ENCODE measurements at regions not wholly inside any gene's neighbourhood (a gene's known extent, or its start where the extent isn't known, plus 50 kb on each side); places are given as distances from the start of the nearest gene placed in this dataset.

- peaks cover 28% of the 10 kb centered on the region for H3K36me3 Mint-ChIP-seq (ENCODE audit: low read depth)
- no peak overlapping the region for H3K27ac Mint-ChIP-seq
- peaks cover 15% of the 10 kb centered on the region for H3K4me1 Mint-ChIP-seq
- TF ChIP-seq CTCF (IDR thresholded peaks at IDR 0.05; ENCODE audit: unreplicated experiment in 3 of 3): no peak
- H3K9me3 Mint-ChIP-seq: peaks cover 50% of the 10 kb centered on the region
- H3K4me3 Mint-ChIP-seq: no peak overlapping the region
- no peaks in the 10 kb centered on the region for H3K27me3 Mint-ChIP-seq (ENCODE audit: low read depth)
Observed at GRCh38 chr15:36079021-36079420, 500.4 kb upstream of the CDIN1 start.

GRCh38 chr15:36080759-36081158 is 498.7 kb upstream of the CDIN1 start:
- peaks cover 62% of the 10 kb centered on the region for H3K9me3 Mint-ChIP-seq
- TF ChIP-seq CTCF (IDR thresholded peaks at IDR 0.05; ENCODE audit: unreplicated experiment in 3 of 3): no peak
- H3K4me3 Mint-ChIP-seq: no peak overlapping the region
- no peak overlapping the region for H3K27ac Mint-ChIP-seq
- peaks cover 28% of the 10 kb centered on the region for H3K36me3 Mint-ChIP-seq (ENCODE audit: low read depth)
- H3K4me1 Mint-ChIP-seq: peaks cover 4% of the 10 kb centered on the region
- no peaks in the 10 kb centered on the region for H3K27me3 Mint-ChIP-seq (ENCODE audit: low read depth)

GRCh38 chr15:36090286-36090946 is 489.0 kb upstream of the CDIN1 start:
- no peaks in the 10 kb centered on the region for H3K4me1 Mint-ChIP-seq
- no peaks in the 10 kb centered on the region for H3K27me3 Mint-ChIP-seq (ENCODE audit: low read depth)
- TF ChIP-seq CTCF (IDR thresholded peaks at IDR 0.05; ENCODE audit: unreplicated experiment in 3 of 3): no peak
- peaks cover 19% of the 10 kb centered on the region for H3K9me3 Mint-ChIP-seq
- no peak overlapping the region for H3K4me3 Mint-ChIP-seq
- H3K27ac Mint-ChIP-seq: no peak overlapping the region
- no peaks in the 10 kb centered on the region for H3K36me3 Mint-ChIP-seq (ENCODE audit: low read depth)

- peak overlapping the region in 1 of 3 experiments; percentile 13 for H3K27ac Mint-ChIP-seq
- no peaks in the 10 kb centered on the region for H3K27me3 Mint-ChIP-seq (ENCODE audit: low read depth)
- H3K9me3 Mint-ChIP-seq: no peaks in the 10 kb centered on the region
- peaks cover 38% of the 10 kb centered on the region for H3K4me1 Mint-ChIP-seq
- H3K4me3 Mint-ChIP-seq: no peak overlapping the region
- no peaks in the 10 kb centered on the region for H3K36me3 Mint-ChIP-seq (ENCODE audit: low read depth)
- TF ChIP-seq CTCF (IDR thresholded peaks at IDR 0.05; ENCODE audit: unreplicated experiment in 3 of 3): no peak
Observed at GRCh38 chr15:36106640-36107335, 472.6 kb upstream of the CDIN1 start.

- Mint-ChIP-seq H3K4me3 (no peak overlapping the region), H3K9me3 (no peaks in the 10 kb centered on the region), H3K4me1 (peaks cover 38% of the 10 kb centered on the region), H3K27me3 (ENCODE audit: low read depth) (no peaks in the 10 kb centered on the region), H3K36me3 (ENCODE audit: low read depth) (no peaks in the 10 kb centered on the region), H3K27ac (peak overlapping the region in 2 of 3 experiments; percentile 61 to 63)
- TF ChIP-seq CTCF (IDR thresholded peaks at IDR 0.05; ENCODE audit: unreplicated experiment in 3 of 3): no peak
Observed at GRCh38 chr15:36108541-36108940, 470.9 kb upstream of the CDIN1 start.

Measured in nephron (organoid).